GM12875 (cell line): ENCODE measurements at regions not wholly inside any gene's neighbourhood (a gene's known extent, or its start where the extent isn't known, plus 50 kb on each side); places are given as distances from the start of the nearest gene placed in this dataset.

Experiments
- H3K4me3 ChIP-seq: one replicate; pipeline ENCODE4 v1.5.1; 2011; ENCODE audit warnings: low read depth, low read length, control low read depth
- TF ChIP-seq, protein P1 (sequence below): IDR thresholded peaks from 2 replicates; pipeline ENCODE4 v1.5.1; 2011; ENCODE audit warnings: low read depth, mild to moderate bottlenecking, control low read depth, inconsistent platforms, low read length, moderate library complexity, borderline replicate concordance; ENCODE audit not compliant: insufficient read depth

DNA sequence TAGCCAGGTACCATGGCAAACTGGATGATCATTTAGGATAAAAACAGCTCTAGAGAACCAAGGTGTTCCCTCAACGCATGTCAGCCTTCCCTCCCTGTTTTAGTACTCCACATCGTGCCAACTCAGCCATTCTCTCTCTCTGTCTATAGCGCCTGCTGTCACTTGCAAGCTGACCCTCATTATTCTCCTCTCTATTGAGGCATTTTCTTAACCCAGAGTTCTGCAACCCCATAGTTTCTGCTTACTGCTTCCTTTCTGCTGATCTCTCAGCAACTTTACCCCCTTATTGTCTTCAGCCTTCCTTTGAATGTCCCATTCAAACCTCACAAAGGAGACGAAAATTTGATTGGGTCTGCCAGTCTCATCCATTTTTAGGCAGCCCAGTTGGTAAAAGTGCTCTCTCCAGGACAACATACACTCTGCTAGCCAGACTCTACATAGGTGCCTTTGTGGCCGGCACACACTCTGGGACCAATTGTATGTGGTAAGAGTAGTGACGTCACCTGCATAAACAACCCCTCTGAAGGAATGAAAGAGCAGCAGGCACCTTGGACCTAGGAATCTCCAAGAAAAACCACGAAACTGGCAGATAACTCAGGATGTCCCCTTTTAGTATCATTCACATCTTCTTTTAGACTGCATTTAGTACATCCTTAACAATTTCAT is 367.2 kb upstream of the KCNH7 start:
- TF ChIP-seq, protein P1, sequence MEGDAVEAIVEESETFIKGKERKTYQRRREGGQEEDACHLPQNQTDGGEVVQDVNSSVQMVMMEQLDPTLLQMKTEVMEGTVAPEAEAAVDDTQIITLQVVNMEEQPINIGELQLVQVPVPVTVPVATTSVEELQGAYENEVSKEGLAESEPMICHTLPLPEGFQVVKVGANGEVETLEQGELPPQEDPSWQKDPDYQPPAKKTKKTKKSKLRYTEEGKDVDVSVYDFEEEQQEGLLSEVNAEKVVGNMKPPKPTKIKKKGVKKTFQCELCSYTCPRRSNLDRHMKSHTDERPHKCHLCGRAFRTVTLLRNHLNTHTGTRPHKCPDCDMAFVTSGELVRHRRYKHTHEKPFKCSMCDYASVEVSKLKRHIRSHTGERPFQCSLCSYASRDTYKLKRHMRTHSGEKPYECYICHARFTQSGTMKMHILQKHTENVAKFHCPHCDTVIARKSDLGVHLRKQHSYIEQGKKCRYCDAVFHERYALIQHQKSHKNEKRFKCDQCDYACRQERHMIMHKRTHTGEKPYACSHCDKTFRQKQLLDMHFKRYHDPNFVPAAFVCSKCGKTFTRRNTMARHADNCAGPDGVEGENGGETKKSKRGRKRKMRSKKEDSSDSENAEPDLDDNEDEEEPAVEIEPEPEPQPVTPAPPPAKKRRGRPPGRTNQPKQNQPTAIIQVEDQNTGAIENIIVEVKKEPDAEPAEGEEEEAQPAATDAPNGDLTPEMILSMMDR: no peak

DNA sequence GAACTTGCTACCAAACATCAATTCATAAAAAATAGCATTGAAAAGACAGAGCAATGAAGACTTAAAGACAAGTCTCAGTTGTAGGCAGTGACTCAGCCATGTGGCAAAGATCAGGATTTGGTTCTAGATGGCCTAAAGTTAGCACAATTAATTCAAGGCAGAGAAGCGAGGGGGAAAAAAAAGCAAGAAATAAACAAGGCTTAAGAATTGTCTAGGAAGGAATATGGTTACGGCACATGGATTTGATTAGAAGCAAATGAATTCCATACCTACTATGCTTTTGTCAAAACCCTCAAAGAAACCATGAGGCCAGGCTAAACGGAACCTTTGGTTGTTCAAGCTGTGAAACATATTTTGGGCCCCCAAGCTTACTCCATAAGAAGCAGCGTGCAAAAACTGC is 362.2 kb upstream of the KCNH7 start:
- TF ChIP-seq, protein P1: no peak
- H3K4me3 ChIP-seq: no peak overlapping the region

More for the DNA sequence above, 367.2 kb upstream of the KCNH7 start:
- H3K4me3 ChIP-seq: no peak overlapping the region

DNA sequence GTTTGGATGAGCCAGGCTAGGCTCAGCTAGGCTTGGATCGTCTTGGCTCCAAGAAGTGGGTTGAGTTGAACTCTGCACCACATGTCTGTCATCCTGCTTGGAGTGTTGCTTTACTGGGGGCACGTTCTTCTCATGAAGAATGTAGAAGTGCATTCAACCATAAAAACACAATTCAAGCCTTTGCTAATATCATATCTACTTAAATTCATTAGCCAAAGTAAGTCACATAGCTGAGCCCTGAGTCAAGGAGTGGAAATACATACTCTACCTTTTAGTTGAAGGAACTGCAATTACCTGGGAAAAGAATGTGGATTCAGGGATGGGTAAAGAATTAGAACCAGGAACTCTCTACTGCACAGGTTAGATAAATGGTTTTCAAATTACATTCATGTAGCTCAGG is 360.4 kb upstream of the KCNH7 start:
- TF ChIP-seq, protein P1: no peak
- H3K4me3 ChIP-seq: no peak overlapping the region

DNA sequence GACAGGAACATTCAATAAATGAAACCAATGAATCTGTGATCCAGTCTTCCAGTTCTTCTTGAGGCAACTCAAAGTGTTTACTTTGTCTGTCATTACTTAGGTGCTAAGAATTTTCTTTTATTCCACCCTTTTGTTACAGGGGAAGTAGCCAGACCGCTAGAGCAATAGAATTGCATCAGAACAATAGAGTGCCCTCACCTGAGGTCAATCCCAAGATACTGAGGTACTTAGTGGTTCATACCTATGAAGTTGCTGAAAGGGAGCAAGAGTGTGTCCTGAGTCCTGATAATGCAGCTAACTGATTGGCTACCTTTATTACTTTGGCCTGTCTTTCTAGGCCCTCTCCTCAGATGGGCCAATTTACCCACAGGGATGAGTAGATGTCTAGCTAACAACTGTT is 359.4 kb upstream of the KCNH7 start:
- no peak overlapping the region for H3K4me3 ChIP-seq
- TF ChIP-seq, protein P1: no peak

DNA sequence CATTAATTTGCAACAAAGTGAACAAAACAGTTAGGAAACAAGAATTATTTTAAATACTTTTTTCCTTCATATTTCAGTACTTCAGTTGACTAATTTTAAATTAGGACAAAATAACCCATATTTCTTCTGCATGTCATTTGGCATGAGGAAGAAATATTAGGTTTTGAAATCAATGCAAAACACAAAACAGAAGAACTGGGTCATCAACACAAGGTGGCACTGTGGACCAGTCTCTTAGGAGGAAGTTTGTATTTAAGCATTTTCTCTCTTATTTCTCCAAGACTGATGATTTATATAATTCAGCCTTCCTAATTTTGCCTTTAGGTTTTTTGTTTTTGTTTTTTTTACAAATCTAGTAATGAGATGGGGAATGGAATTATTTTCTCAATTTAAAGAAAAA is 352.8 kb upstream of the KCNH7 start:
- H3K4me3 ChIP-seq: no peak overlapping the region
- TF ChIP-seq, protein P1: peak; percentile 41; the same call in 1 of the 2 replicates

DNA sequence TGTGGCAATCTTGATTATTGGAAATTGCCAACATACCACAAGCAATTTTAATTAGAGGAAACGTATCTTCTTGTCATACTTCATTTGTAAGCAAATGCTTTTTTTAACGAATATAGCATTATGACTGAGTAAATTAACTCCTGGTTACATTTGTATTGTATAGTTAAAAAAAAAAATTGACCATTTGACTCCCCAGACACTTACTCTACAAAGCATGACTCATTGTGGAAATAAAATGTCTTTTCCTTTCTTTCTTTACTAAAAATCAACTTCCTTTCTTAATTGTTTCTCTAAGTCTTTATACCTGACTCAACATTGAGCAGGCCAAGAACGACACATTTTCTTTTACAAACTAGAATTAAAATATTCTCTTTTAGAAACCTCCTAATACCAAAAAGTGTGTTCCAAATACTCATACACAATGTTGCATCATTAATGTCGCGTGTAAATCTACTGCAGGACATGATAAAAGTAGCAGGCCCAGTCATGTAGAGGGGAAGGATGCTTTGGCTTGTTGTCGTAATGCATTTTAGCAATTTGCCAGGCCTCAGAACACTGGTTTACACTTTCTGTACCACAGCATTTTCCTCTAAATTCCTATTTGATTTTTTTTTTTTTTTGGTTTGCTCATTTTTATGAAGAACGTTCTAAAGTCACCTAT is 349.6 kb upstream of the KCNH7 start:
- TF ChIP-seq, protein P1: no peak
- H3K4me3 ChIP-seq: no peak overlapping the region

DNA sequence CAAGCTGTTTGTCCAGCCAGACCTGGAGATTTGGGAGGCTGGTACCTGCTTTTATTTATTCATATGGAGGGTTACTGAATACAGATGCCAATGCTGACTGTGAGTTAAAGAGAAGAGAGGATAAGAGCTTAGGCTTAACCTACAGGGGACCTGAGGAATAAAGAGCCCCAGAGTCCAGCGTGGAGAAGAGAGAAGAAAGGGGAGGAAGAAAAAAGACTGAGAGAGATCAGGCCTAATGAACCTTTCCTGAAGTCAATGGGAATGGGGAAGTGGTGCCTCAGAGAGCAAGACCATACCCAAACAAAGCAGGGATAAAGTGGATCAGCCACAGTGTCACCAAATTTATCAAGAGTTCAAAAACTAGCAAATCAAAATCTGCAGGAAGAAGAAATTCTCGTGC is 348.6 kb upstream of the KCNH7 start:
- TF ChIP-seq, protein P1: no peak
- no peak overlapping the region for H3K4me3 ChIP-seq
